ENCODE measurements at regions not wholly inside any gene's neighbourhood (a gene's known extent, or its start where the extent isn't known, plus 50 kb on each side); places are given as distances from the start of the nearest gene placed in this dataset.
A peak's percentile ranks its signal among the peaks of the same experiment; 100 is the strongest.
"Not testable (repeated sequence)": the region's sequence is repeated elsewhere in the genome, so short reads cannot be mapped to it uniquely, and the experiment has no call there.

- DNase-seq, result peak in 1 of 2 donors; percentile 50
- Histone ChIP-seq H3K4me1 (ENCODE audit: control insufficient read depth, insufficient read depth, low read length) (peaks cover 3% of the 10 kb centered on the region), H3K36me3 (ENCODE audit: control insufficient read depth, insufficient read depth, low read length) (no peaks in the 10 kb centered on the region), H3K4me3 (ENCODE audit: low read length) (no peak overlapping the region), H3K9me3 (ENCODE audit: control insufficient read depth, low read depth, low read length) (no peaks in the 10 kb centered on the region), H3K27me3 (ENCODE audit: control insufficient read depth, insufficient read depth, low read length) (no peaks in the 10 kb centered on the region), H3K27ac (ENCODE audit: low read length) (no peak overlapping the region)
- WGBS (ENCODE audit: insufficient coverage, low lambda C conversion rate), result no CpG with 5 or more reads among the region's 2 CpGs
Measured at GRCh38 chr11:123344790-123345357, 85.2 kb upstream of the GRAMD1B start.

- not testable (repeated sequence) for H3K9me3 ChIP-seq (ENCODE audit: control insufficient read depth, low read depth, low read length); DNase-seq; H3K4me3 ChIP-seq (ENCODE audit: low read length); H3K27ac ChIP-seq (ENCODE audit: low read length); H3K36me3 ChIP-seq (ENCODE audit: control insufficient read depth, insufficient read depth, low read length); H3K4me1 ChIP-seq (ENCODE audit: control insufficient read depth, insufficient read depth, low read length); H3K27me3 ChIP-seq (ENCODE audit: control insufficient read depth, insufficient read depth, low read length)
- WGBS (ENCODE audit: insufficient coverage, low lambda C conversion rate), result no CpG with 5 or more reads among the region's 2 CpGs
Measured at GRCh38 chr11:123344188-123344587, 85.9 kb upstream of the GRAMD1B start.

GRCh38 chr11:123338997-123339752, 90.9 kb upstream of the GRAMD1B start:
- Histone ChIP-seq H3K4me3 (ENCODE audit: low read length) (no peak overlapping the region), H3K36me3 (ENCODE audit: control insufficient read depth, insufficient read depth, low read length) (no peaks in the 10 kb centered on the region), H3K27me3 (ENCODE audit: control insufficient read depth, insufficient read depth, low read length) (peaks cover 3% of the 10 kb centered on the region), H3K4me1 (ENCODE audit: control insufficient read depth, insufficient read depth, low read length) (peaks cover under 1% of the 10 kb centered on the region), H3K9me3 (ENCODE audit: control insufficient read depth, low read depth, low read length) (no peaks in the 10 kb centered on the region), H3K27ac (ENCODE audit: low read length) (no peak overlapping the region)
- no peak for DNase-seq
- WGBS (ENCODE audit: insufficient coverage, low lambda C conversion rate), result 97% methylated on average over 4 of the region's 9 CpGs

- Histone ChIP-seq H3K4me3 (ENCODE audit: low read length) (no peak overlapping the region), H3K9me3 (ENCODE audit: control insufficient read depth, low read depth, low read length) (no peaks in the 10 kb centered on the region), H3K36me3 (ENCODE audit: control insufficient read depth, insufficient read depth, low read length) (no peaks in the 10 kb centered on the region), H3K4me1 (ENCODE audit: control insufficient read depth, insufficient read depth, low read length) (no peaks in the 10 kb centered on the region), H3K27ac (ENCODE audit: low read length) (no peak overlapping the region), H3K27me3 (ENCODE audit: control insufficient read depth, insufficient read depth, low read length) (peaks cover 3% of the 10 kb centered on the region)
- WGBS (ENCODE audit: insufficient coverage, low lambda C conversion rate), result no CpG with 5 or more reads among the region's 6 CpGs
- no peak for DNase-seq
Measured at GRCh38 chr11:123338266-123338800, 91.7 kb upstream of the GRAMD1B start.

GRCh38 chr11:123334925-123335324, 95.1 kb upstream of the GRAMD1B start:
- peaks cover 3% of the 10 kb centered on the region for H3K27me3 ChIP-seq (ENCODE audit: control insufficient read depth, insufficient read depth, low read length)
- no peaks in the 10 kb centered on the region for H3K9me3 ChIP-seq (ENCODE audit: control insufficient read depth, low read depth, low read length)
- no peak for DNase-seq
- H3K36me3 ChIP-seq (ENCODE audit: control insufficient read depth, insufficient read depth, low read length), result no peaks in the 10 kb centered on the region
- H3K4me1 ChIP-seq (ENCODE audit: control insufficient read depth, insufficient read depth, low read length), result no peaks in the 10 kb centered on the region
- H3K4me3 ChIP-seq (ENCODE audit: low read length), result no peak overlapping the region
- H3K27ac ChIP-seq (ENCODE audit: low read length), result no peak overlapping the region
- no CpG with 5 or more reads among the region's 4 CpGs for WGBS (ENCODE audit: insufficient coverage, low lambda C conversion rate)

GRCh38 chr11:123332577-123332976, 97.5 kb upstream of the GRAMD1B start:
- H3K4me1 ChIP-seq (ENCODE audit: control insufficient read depth, insufficient read depth, low read length); H3K36me3 ChIP-seq (ENCODE audit: control insufficient read depth, insufficient read depth, low read length); H3K9me3 ChIP-seq (ENCODE audit: control insufficient read depth, low read depth, low read length); H3K27me3 ChIP-seq (ENCODE audit: control insufficient read depth, insufficient read depth, low read length); H3K27ac ChIP-seq (ENCODE audit: low read length); H3K4me3 ChIP-seq (ENCODE audit: low read length); DNase-seq: not testable (repeated sequence)
- 83% methylated on average over 1 of the region's 1 CpG for WGBS (ENCODE audit: insufficient coverage, low lambda C conversion rate)

- Histone ChIP-seq H3K9me3 (ENCODE audit: control insufficient read depth, low read depth, low read length) (no peaks in the 10 kb centered on the region), H3K4me3 (ENCODE audit: low read length) (no peak overlapping the region), H3K27ac (ENCODE audit: low read length) (no peak overlapping the region), H3K4me1 (ENCODE audit: control insufficient read depth, insufficient read depth, low read length) (no peaks in the 10 kb centered on the region), H3K27me3 (ENCODE audit: control insufficient read depth, insufficient read depth, low read length) (peaks cover 3% of the 10 kb centered on the region), H3K36me3 (ENCODE audit: control insufficient read depth, insufficient read depth, low read length) (no peaks in the 10 kb centered on the region)
- WGBS (ENCODE audit: insufficient coverage, low lambda C conversion rate), result 80% methylated on average over 1 of the region's 2 CpGs
- no peak for DNase-seq
Measured at GRCh38 chr11:123330948-123331347, 99.1 kb upstream of the GRAMD1B start.

GRCh38 chr11:123330471-123330870, 99.6 kb upstream of the GRAMD1B start:
- no peaks in the 10 kb centered on the region for H3K4me1 ChIP-seq (ENCODE audit: control insufficient read depth, insufficient read depth, low read length)
- WGBS (ENCODE audit: insufficient coverage, low lambda C conversion rate), result 80% methylated on average over 1 of the region's 2 CpGs
- no peak overlapping the region for H3K27ac ChIP-seq (ENCODE audit: low read length)
- peaks cover 3% of the 10 kb centered on the region for H3K27me3 ChIP-seq (ENCODE audit: control insufficient read depth, insufficient read depth, low read length)
- no peak for DNase-seq
- H3K4me3 ChIP-seq (ENCODE audit: low read length), result no peak overlapping the region
- H3K36me3 ChIP-seq (ENCODE audit: control insufficient read depth, insufficient read depth, low read length), result no peaks in the 10 kb centered on the region
- no peaks in the 10 kb centered on the region for H3K9me3 ChIP-seq (ENCODE audit: control insufficient read depth, low read depth, low read length)

GRCh38 chr11:123330071-123330470, 100.0 kb upstream of the GRAMD1B start:
- WGBS (ENCODE audit: insufficient coverage, low lambda C conversion rate), result 55% methylated on average over 2 of the region's 4 CpGs
- H3K4me1 ChIP-seq (ENCODE audit: control insufficient read depth, insufficient read depth, low read length), result no peaks in the 10 kb centered on the region
- no peak overlapping the region for H3K27ac ChIP-seq (ENCODE audit: low read length)
- no peaks in the 10 kb centered on the region for H3K36me3 ChIP-seq (ENCODE audit: control insufficient read depth, insufficient read depth, low read length)
- DNase-seq, result no peak
- H3K4me3 ChIP-seq (ENCODE audit: low read length), result no peak overlapping the region
- peaks cover 3% of the 10 kb centered on the region for H3K27me3 ChIP-seq (ENCODE audit: control insufficient read depth, insufficient read depth, low read length)
- no peaks in the 10 kb centered on the region for H3K9me3 ChIP-seq (ENCODE audit: control insufficient read depth, low read depth, low read length)

- no peaks in the 10 kb centered on the region for H3K36me3 ChIP-seq (ENCODE audit: control insufficient read depth, insufficient read depth, low read length)
- DNase-seq, result no peak
- H3K27ac ChIP-seq (ENCODE audit: low read length), result no peak overlapping the region
- H3K4me1 ChIP-seq (ENCODE audit: control insufficient read depth, insufficient read depth, low read length), result no peaks in the 10 kb centered on the region
- H3K27me3 ChIP-seq (ENCODE audit: control insufficient read depth, insufficient read depth, low read length), result peaks cover 3% of the 10 kb centered on the region
- no peaks in the 10 kb centered on the region for H3K9me3 ChIP-seq (ENCODE audit: control insufficient read depth, low read depth, low read length)
- no CpG with 5 or more reads among the region's 5 CpGs for WGBS (ENCODE audit: insufficient coverage, low lambda C conversion rate)
- H3K4me3 ChIP-seq (ENCODE audit: low read length), result no peak overlapping the region
Measured at GRCh38 chr11:123328281-123328867, 101.7 kb upstream of the GRAMD1B start.
